ENCODE measurements at regions not wholly inside any gene's neighbourhood (a gene's known extent, or its start where the extent isn't known, plus 50 kb on each side); places are given as distances from the start of the nearest gene placed in this dataset.

DNA sequence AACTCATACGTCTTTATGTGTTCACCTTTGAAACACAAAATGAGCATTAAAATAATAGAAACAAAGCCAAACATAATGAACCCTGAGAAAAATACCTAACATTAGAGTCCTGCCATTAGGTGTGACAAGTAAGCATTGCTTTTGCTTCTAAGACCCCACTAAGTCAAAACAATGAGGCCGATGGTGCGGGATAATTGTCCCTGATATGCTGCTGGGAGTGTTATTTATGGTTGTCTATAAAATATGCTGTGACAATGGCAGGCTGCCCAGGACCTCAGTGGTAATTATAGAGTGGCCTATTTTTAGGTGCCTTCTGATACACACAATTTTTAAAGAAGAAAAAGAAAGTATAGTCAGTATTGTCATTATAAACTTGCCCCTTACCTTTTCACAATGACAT, 1423.1 kb downstream of the AMY1C start:
- no peak overlapping the region for H3K23ac ChIP-seq (ENCODE audit: insufficient read length, low read depth, low read length)
- no peak overlapping the region for H3K27ac ChIP-seq (ENCODE audit: insufficient read length, low read depth, low read length)
- no peak overlapping the region for H4K91ac ChIP-seq (ENCODE audit: insufficient read length, low read depth, low read length)
- TF ChIP-seq CTCF (conservative IDR thresholded peaks at IDR 0.05), result no peak
- peaks cover 3 to 6% of the 10 kb centered on the region in 2 experiments; a peak in 1 of 4 replicates for H3K4me1 Mint-ChIP-seq
- no peak overlapping the region for H2BK120ac ChIP-seq (ENCODE audit: low read depth, low read length, poor library complexity, severe bottlenecking)
- no peak overlapping the region for H3K56ac ChIP-seq (ENCODE audit: insufficient read length, low read depth, low read length)
- H4K5ac ChIP-seq (ENCODE audit: insufficient read length, low read depth, low read length), result no peak overlapping the region
- H3K36me3 Mint-ChIP-seq (ENCODE audit: insufficient read depth in 1 of 3, low read depth in 3 of 3), result no peaks in the 10 kb centered on the region
- H3K4ac ChIP-seq (ENCODE audit: low read depth, low read length), result no peak overlapping the region
- no peak overlapping the region for H2BK5ac ChIP-seq (ENCODE audit: insufficient read length, low read length)
- H3K79me1 ChIP-seq (ENCODE audit: insufficient read depth, low read depth, low read length, poor library complexity, severe bottlenecking), result no peaks in the 10 kb centered on the region
- H3K23me2 ChIP-seq (ENCODE audit: insufficient read length, low read depth, low read length, poor library complexity, severe bottlenecking), result no peaks in the 10 kb centered on the region
- H3K27me3 ChIP-seq (ENCODE audit: insufficient read depth, low read length), result no peaks in the 10 kb centered on the region
- H4K20me1 ChIP-seq (ENCODE audit: control insufficient read depth, insufficient read depth, insufficient read length), result no peaks in the 10 kb centered on the region
- no peak for DNase-seq
- no peaks in the 10 kb centered on the region for H3K79me2 ChIP-seq (ENCODE audit: insufficient read depth, low read length)
- no peak overlapping the region for H3K18ac ChIP-seq (ENCODE audit: insufficient read length, low read depth, low read length)
- no peaks in the 10 kb centered on the region; the same call in 1 of the 2 replicates for H3K27me3 Mint-ChIP-seq (ENCODE audit: low read depth)
- H2AFZ ChIP-seq (ENCODE audit: low read length), result no peak overlapping the region
- H3K4me3 Mint-ChIP-seq, result no peak overlapping the region
- no CpG with 5 or more reads among the region's 3 CpGs for WGBS (ENCODE audit: extremely low coverage, insufficient read length, low lambda C conversion rate)
- H2BK20ac ChIP-seq (ENCODE audit: low read depth, low read length, poor library complexity, severe bottlenecking), result no peak overlapping the region
- no peak overlapping the region for H3K9ac ChIP-seq (ENCODE audit: extremely low read depth, insufficient read length, low read length)
- H2BK15ac ChIP-seq (ENCODE audit: low read depth, low read length), result no peak overlapping the region
- H2BK12ac ChIP-seq (ENCODE audit: insufficient read length, low read depth, low read length), result no peak overlapping the region
- no peaks in the 10 kb centered on the region for H3K9me3 Mint-ChIP-seq
- no peak overlapping the region for H4K8ac ChIP-seq (replicated peaks; ENCODE audit: insufficient read length, low read depth, low read length)
- H3K4me1 ChIP-seq (ENCODE audit: insufficient read depth, low read length), result no peaks in the 10 kb centered on the region
- H3K27ac Mint-ChIP-seq, result no peak overlapping the region
- H3T11ph ChIP-seq (ENCODE audit: low read length), result no peak overlapping the region
- no peak overlapping the region for H3K4me2 ChIP-seq (ENCODE audit: insufficient read depth, insufficient read length, low read length)
- no peak overlapping the region for H3K14ac ChIP-seq (ENCODE audit: insufficient read depth, low read length)
- no peak overlapping the region for H2AK5ac ChIP-seq (ENCODE audit: insufficient read length, low read length)
- no peaks in the 10 kb centered on the region for H3K9me3 ChIP-seq (ENCODE audit: control insufficient read depth, low read depth, low read length)

Data from H9 (cell line).